B cell (primary cell): ENCODE measurements at regions not wholly inside any gene's neighbourhood (a gene's known extent, or its start where the extent isn't known, plus 50 kb on each side); places are given as distances from the start of the nearest gene placed in this dataset.

ENCODE experiments used
- ATAC-seq: fragments of 200-7000 bp; cut with Tn5 transposase; one replicate; pipeline ENCODE4 v1.10.0; 2021; ENCODE audit warnings: low read depth, mild to moderate bottlenecking, moderate number of reproducible peaks, moderate library complexity
- CTCF ChIA-PET: fragments of 350-600 bp; sonication (Branson Sonifier 250); formaldehyde crosslinking; loops from one replicate; lab custom pipeline; 2021; ENCODE audit warnings: antibody characterized with exemption, inconsistent platforms; lab: Charles Lee
- POLR2A ChIA-PET: fragments of 350-600 bp; sonication (Branson Sonifier 250); formaldehyde crosslinking; loops from one replicate; lab custom pipeline; 2021; ENCODE audit warnings: antibody characterized with exemption; lab: Charles Lee
- DNase-seq: peaks from one replicate; pipeline ENCODE4 v3.0.0; 2013
- H2AFZ ChIP-seq: 2 replicates; pipeline ENCODE4 v1.6.1; 2012; ENCODE audit warnings: mild to moderate bottlenecking, low read depth, low read length; ENCODE audit not compliant: insufficient read depth, poor library complexity, severe bottlenecking
- H3K27ac ChIP-seq, 2 donors: 1 replicate in 1 of 2; 2 replicates in 1 of 2; pipeline ENCODE4 v1.5.1; 2012 to 2013; ENCODE audit warnings: low read length in 2 of 2, mild to moderate bottlenecking in 2 of 2, moderate library complexity in 1 of 2
- H3K27me3 ChIP-seq, 4 experiments: fragments of 200-600 bp in 1 of 4; sonication (generic) in 1 of 4; replicated peaks in 1 of 4; 1 replicate in 2 of 4; 2 replicates in 2 of 4; pipeline versions ENCODE4 v1.6.1 to v1.7.0; 2013 to 2016; ENCODE audit warnings: low read length in 3 of 4, mild to moderate bottlenecking in 2 of 4, mixed read lengths in 1 of 4, moderate library complexity in 1 of 4; ENCODE audit not compliant: insufficient read depth in 4 of 4, control insufficient read depth in 3 of 4; ENCODE audit errors: control extremely low read depth in 1 of 4
- H3K36me3 ChIP-seq, 2 experiments: replicated peaks in 1 of 2; 1 replicate in 1 of 2; 2 replicates in 1 of 2; pipeline versions ENCODE4 v1.6.1 to v1.7.1; 2013; ENCODE audit warnings: low read length in 1 of 2; ENCODE audit not compliant: insufficient read depth in 2 of 2, control insufficient read depth in 1 of 2; ENCODE audit errors: control extremely low read depth in 1 of 2, extremely low read depth in 1 of 2
- H3K4me1 ChIP-seq, 2 donors: fragments of 200-600 bp in 1 of 2; sonication (generic) in 1 of 2; 1 replicate in 1 of 2; 2 replicates in 1 of 2; pipeline versions ENCODE4 v1.5.1 to v1.6.1; 2013 to 2017; ENCODE audit warnings: low read length in 2 of 2; ENCODE audit not compliant: control insufficient read depth in 2 of 2, insufficient read depth in 2 of 2
- H3K4me2 ChIP-seq: replicated peaks from 2 replicates; pipeline ENCODE3; 2012; ENCODE audit warnings: mild to moderate bottlenecking, low read depth, low read length; ENCODE audit not compliant: poor library complexity, severe bottlenecking
- H3K4me3 ChIP-seq, 5 experiments: fragments of 200-600 bp in 1 of 5; sonication (generic) in 1 of 5; 1 replicate in 3 of 5; 2 replicates in 2 of 5; pipeline versions ENCODE4 v1.5.1 to v1.7.0; 2011 to 2016; ENCODE audit warnings: low read length in 4 of 5, mild to moderate bottlenecking in 4 of 5, low read depth in 2 of 5, control low read depth in 1 of 5, moderate library complexity in 1 of 5; ENCODE audit not compliant: insufficient read depth in 1 of 5; ENCODE audit errors: control extremely low read depth in 1 of 5, extremely low read depth in 1 of 5
- H3K79me2 ChIP-seq: fragments of 200-600 bp; sonication (generic); one replicate; pipeline ENCODE4 v1.6.0; 2016; ENCODE audit warnings: low read length; ENCODE audit not compliant: control insufficient read depth, insufficient read depth
- H3K9ac ChIP-seq: fragments of 200-600 bp; sonication (generic); 2 replicates; pipeline ENCODE4 v1.6.1; 2017; ENCODE audit warnings: mild to moderate bottlenecking, low read length, moderate library complexity
- H3K9me3 ChIP-seq, 3 donors: one replicate each; pipeline versions ENCODE4 v1.6.1 to v1.7.1; 2013; ENCODE audit warnings: low read length in 2 of 3; ENCODE audit not compliant: control insufficient read depth in 2 of 3, insufficient read depth in 1 of 3; ENCODE audit errors: control extremely low read depth in 1 of 3
- H4K20me1 ChIP-seq: 2 replicates; pipeline ENCODE4 v1.6.0; 2012; ENCODE audit warnings: mild to moderate bottlenecking, low read length; ENCODE audit not compliant: insufficient read depth, control insufficient read depth, poor library complexity, severe bottlenecking
- H3K27ac Mint-ChIP-seq: one replicate; pipeline ENCODE4 v1.8.0; 2021; ENCODE audit warnings: mixed read lengths
- H3K27me3 Mint-ChIP-seq: one replicate; pipeline ENCODE4 v1.8.0; 2021; ENCODE audit warnings: mixed read lengths
- H3K4me1 Mint-ChIP-seq: one replicate; pipeline ENCODE4 v1.8.0; 2021; ENCODE audit warnings: mixed read lengths
- H3K4me3 Mint-ChIP-seq: one replicate; pipeline ENCODE4 v1.8.0; 2021; ENCODE audit warnings: mixed read lengths
- H3K9me3 Mint-ChIP-seq: one replicate; pipeline ENCODE4 v1.8.0; 2022; ENCODE audit warnings: mixed read lengths; ENCODE audit not compliant: insufficient read depth
- EZH2 ChIP-seq: IDR thresholded peaks from 2 replicates; pipeline ENCODE4 v1.6.1; 2012; ENCODE audit warnings: borderline replicate concordance, low read depth, mild to moderate bottlenecking, moderate library complexity, low read length; ENCODE audit not compliant: insufficient read depth, poor library complexity, severe bottlenecking
- WGBS: methylation state at CpG from one replicate; pipeline ENCODE4 v1.1.5; 2013; ENCODE audit warnings: missing lambda C conversion rate; ENCODE audit not compliant: insufficient coverage; 5-methylcytosine and 5-hydroxymethylcytosine counted together
- intact Hi-C: fragments of 100-400 bp; cut with micrococcal nuclease; formaldehyde crosslinking; loops from one replicate; pipeline ENCODE4 v1.10.0; 2022
- TF ChIP-seq, protein P1 (sequence below): fragments of 200-600 bp; IDR thresholded peaks from one replicate; pipeline ENCODE4 v1.8.0; 2022; ENCODE audit warnings: antibody characterized with exemption, mild to moderate bottlenecking

DNA sequence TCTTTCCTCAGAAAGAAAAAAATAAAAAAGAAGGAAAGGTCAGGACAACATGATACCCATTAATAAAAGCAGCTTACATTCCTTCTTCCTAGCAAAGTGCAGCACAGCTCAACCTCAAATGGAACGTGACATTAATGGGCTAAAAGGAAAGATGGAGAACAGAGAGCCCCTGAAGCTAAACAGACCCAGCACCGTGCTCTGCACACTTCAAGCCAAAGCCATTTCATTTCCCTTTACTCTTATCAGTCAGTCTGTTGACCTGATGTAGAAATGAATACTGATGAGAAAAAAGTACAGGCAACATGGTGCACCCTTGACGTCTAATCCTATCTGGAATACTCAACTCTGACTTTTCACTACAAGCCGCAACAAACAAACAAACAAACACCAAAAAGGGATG is 57.7 kb upstream of the EDNRA start:
- Histone ChIP-seq H3K36me3 (no peaks in the 10 kb centered on the region), H2AFZ (no peak overlapping the region), H3K4me3 (no peak overlapping the region), H3K27me3 (no peaks in the 10 kb centered on the region), H3K27ac (no peak overlapping the region), H4K20me1 (no peaks in the 10 kb centered on the region), H3K79me2 (no peaks in the 10 kb centered on the region), H3K9me3 (no peaks in the 10 kb centered on the region), H3K9ac (no peak overlapping the region), H3K4me1 (no peaks in the 10 kb centered on the region), H3K4me2 (no peak overlapping the region)
- ChIA-PET POLR2A (no interaction called here), CTCF (no interaction called here)
- no peaks in the 10 kb centered on the region for H3K4me1 Mint-ChIP-seq
- DNase-seq (no peak), ATAC-seq (no peak)
- H3K27me3 Mint-ChIP-seq: no peaks in the 10 kb centered on the region
- H3K27ac Mint-ChIP-seq: no peak overlapping the region
- peaks cover 3% of the 10 kb centered on the region for H3K9me3 Mint-ChIP-seq
- intact Hi-C loops: no loop called here
- no CpG with 5 or more reads among the region's 4 CpGs for WGBS
- H3K4me3 Mint-ChIP-seq: no peak overlapping the region
- TF ChIP-seq EZH2: no peak
- TF ChIP-seq, protein P1, sequence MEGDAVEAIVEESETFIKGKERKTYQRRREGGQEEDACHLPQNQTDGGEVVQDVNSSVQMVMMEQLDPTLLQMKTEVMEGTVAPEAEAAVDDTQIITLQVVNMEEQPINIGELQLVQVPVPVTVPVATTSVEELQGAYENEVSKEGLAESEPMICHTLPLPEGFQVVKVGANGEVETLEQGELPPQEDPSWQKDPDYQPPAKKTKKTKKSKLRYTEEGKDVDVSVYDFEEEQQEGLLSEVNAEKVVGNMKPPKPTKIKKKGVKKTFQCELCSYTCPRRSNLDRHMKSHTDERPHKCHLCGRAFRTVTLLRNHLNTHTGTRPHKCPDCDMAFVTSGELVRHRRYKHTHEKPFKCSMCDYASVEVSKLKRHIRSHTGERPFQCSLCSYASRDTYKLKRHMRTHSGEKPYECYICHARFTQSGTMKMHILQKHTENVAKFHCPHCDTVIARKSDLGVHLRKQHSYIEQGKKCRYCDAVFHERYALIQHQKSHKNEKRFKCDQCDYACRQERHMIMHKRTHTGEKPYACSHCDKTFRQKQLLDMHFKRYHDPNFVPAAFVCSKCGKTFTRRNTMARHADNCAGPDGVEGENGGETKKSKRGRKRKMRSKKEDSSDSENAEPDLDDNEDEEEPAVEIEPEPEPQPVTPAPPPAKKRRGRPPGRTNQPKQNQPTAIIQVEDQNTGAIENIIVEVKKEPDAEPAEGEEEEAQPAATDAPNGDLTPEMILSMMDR: no peak

- ChIA-PET POLR2A (no interaction called here), CTCF (no interaction called here)
- Histone ChIP-seq H3K27me3 (no peaks in the 10 kb centered on the region), H3K4me1 (no peaks in the 10 kb centered on the region), H3K4me3 (no peak overlapping the region), H3K9ac (no peak overlapping the region), H3K79me2 (no peaks in the 10 kb centered on the region), H3K4me2 (no peak overlapping the region), H3K36me3 (no peaks in the 10 kb centered on the region), H2AFZ (no peak overlapping the region), H3K27ac (no peak overlapping the region), H3K9me3 (no peaks in the 10 kb centered on the region), H4K20me1 (no peaks in the 10 kb centered on the region)
- Mint-ChIP-seq H3K4me3 (no peak overlapping the region), H3K27ac (no peak overlapping the region), H3K4me1 (no peaks in the 10 kb centered on the region), H3K27me3 (no peaks in the 10 kb centered on the region), H3K9me3 (peaks cover 3% of the 10 kb centered on the region)
- ATAC-seq (no peak), DNase-seq (no peak)
- no CpG with 5 or more reads among the region's 1 CpG for WGBS
- intact Hi-C loops: no loop called here
- TF ChIP-seq, protein P1: no peak
- TF ChIP-seq EZH2: no peak
Observed at GRCh38 chr4:147425019-147425418, 55.9 kb upstream of the EDNRA start.
